ENCODE measurements at regions not wholly inside any gene's neighbourhood (a gene's known extent, or its start where the extent isn't known, plus 50 kb on each side); places are given as distances from the start of the nearest gene placed in this dataset.

DNA sequence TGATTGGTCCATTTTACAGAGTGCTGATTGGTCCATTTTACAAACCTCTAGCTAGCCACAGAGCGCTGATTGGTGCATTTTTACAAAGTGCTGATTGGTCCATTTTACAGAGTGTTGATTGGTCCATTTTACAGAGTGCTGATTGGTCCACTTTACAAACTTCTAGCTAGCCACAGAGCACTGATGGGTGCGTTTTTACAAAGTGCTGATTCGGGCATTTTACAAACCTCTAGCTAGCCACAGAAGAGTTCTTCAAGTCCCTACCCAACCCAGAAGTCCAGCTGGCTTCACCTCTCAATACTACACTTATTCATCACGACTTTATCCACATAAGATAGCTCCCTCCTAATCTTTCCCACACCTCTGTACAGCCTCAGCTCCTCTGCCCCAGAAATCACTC lies 899.8 kb downstream of the TUSC7 start:
- no peaks in the 10 kb centered on the region for H3K9me3 Mint-ChIP-seq
- no peaks in the 10 kb centered on the region for H3K4me1 Mint-ChIP-seq (ENCODE audit: low read depth)
- H3K27me3 Mint-ChIP-seq (ENCODE audit: insufficient read depth) = no peaks in the 10 kb centered on the region
- no peak overlapping the region for H3K4me3 Mint-ChIP-seq
- intact Hi-C loops (cut with micrococcal nuclease) = no loop called here
- no peak overlapping the region for H3K27ac Mint-ChIP-seq
- no peak for DNase-seq (ENCODE audit: low spot score)
- H3K36me3 Mint-ChIP-seq (ENCODE audit: low read depth) = no peaks in the 10 kb centered on the region

DNA sequence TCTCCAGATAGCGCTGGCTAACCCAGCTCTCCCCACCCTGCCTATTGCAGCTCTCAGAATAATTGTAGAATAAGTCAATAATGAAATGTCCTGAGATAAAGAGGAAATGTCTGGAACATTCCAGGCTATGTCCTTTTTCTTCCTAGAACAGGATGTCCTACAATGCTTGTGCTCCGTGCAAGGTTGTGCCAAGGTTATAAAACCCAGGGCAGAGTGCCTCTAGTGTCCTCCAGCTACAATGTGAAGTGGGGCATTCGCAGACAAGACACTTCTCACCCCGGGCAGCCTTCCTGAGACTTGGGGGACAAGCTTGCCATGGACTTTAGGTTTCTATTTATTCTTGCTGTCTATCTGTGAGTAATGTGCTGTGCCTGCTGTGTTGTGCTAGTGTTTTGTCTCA lies 900.6 kb downstream of the TUSC7 start:
- Mint-ChIP-seq H3K27me3 (ENCODE audit: insufficient read depth) (no peaks in the 10 kb centered on the region), H3K9me3 (no peaks in the 10 kb centered on the region), H3K4me1 (ENCODE audit: low read depth) (no peaks in the 10 kb centered on the region), H3K36me3 (ENCODE audit: low read depth) (no peaks in the 10 kb centered on the region), H3K27ac (no peak overlapping the region), H3K4me3 (no peak overlapping the region)
- intact Hi-C loops (cut with micrococcal nuclease) = no loop called here
- no peak for DNase-seq (ENCODE audit: low spot score)

DNA sequence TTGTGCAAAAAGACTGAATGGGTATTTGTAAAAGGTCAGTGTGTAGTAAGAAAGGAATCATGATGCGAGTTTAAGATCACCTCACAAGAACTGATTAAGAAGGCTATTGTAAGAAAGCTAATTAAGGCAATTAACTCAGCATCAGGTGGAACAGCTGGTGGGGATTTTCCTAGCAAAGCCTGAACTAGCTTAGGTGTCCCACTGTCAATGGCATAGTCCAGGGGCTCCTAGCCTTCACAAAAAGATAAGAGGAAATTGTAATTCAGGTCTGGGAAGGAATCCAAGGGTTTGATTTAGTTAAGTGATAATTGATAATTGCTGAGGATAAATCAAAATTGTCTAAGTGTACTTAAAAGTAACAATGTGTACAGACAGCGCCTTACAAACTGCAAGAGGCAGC lies 901.6 kb downstream of the TUSC7 start:
- Mint-ChIP-seq H3K27me3 (ENCODE audit: insufficient read depth) (no peaks in the 10 kb centered on the region), H3K4me3 (no peak overlapping the region), H3K27ac (no peak overlapping the region), H3K9me3 (no peaks in the 10 kb centered on the region), H3K4me1 (ENCODE audit: low read depth) (no peaks in the 10 kb centered on the region), H3K36me3 (ENCODE audit: low read depth) (no peaks in the 10 kb centered on the region)
- no peak for DNase-seq (ENCODE audit: low spot score)
- intact Hi-C loops (cut with micrococcal nuclease) = no loop called here

DNA sequence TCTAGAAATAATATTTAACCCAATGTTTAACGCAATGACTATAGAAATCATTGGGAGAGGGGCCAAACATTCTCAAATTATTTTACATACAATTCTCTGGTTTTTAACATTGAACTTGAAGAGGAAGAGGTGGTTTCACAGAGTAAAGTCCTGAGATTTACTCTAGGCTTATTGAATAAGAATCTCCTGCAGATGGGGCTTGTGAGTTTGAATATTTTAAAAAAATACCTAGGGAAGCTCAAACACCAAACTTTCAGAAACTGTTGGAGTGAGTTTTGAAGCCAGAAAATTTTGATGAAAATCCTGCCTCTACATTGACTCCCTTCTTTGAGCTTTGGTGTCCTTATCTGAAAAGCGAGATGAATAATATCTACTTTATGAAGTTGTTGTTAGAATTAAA lies 906.6 kb downstream of the TUSC7 start:
- H3K36me3 Mint-ChIP-seq (ENCODE audit: low read depth) = no peaks in the 10 kb centered on the region
- no peaks in the 10 kb centered on the region for H3K9me3 Mint-ChIP-seq
- no peak overlapping the region for H3K27ac Mint-ChIP-seq
- H3K4me3 Mint-ChIP-seq = no peak overlapping the region
- DNase-seq (ENCODE audit: low spot score) = no peak
- no peaks in the 10 kb centered on the region for H3K4me1 Mint-ChIP-seq (ENCODE audit: low read depth)
- intact Hi-C loops (cut with micrococcal nuclease) = no loop called here
- no peaks in the 10 kb centered on the region for H3K27me3 Mint-ChIP-seq (ENCODE audit: insufficient read depth)

DNA sequence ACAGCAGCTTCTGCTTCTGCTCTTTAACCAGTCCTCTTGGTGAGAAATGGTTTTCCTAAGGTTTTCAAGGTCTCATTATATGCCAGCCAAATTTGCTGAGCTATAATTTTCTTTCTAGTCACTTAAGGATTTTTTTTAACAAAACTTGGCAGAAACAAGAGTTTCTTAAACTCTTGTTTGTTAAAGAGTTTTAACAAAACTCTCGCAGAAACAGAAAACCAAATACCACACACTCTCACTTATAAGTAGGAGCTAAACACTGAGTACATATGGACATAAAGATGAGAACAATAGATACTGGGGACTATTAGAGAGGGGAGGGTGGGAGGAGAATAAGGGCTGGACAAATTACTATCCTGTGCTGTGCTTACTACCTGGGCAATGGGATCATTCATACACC lies 908.3 kb downstream of the TUSC7 start:
- no peaks in the 10 kb centered on the region for H3K27me3 Mint-ChIP-seq (ENCODE audit: insufficient read depth)
- intact Hi-C loops (cut with micrococcal nuclease) = no loop called here
- DNase-seq (ENCODE audit: low spot score) = no peak
- H3K4me1 Mint-ChIP-seq (ENCODE audit: low read depth) = no peaks in the 10 kb centered on the region
- H3K36me3 Mint-ChIP-seq (ENCODE audit: low read depth) = no peaks in the 10 kb centered on the region
- no peaks in the 10 kb centered on the region for H3K9me3 Mint-ChIP-seq
- H3K27ac Mint-ChIP-seq = no peak overlapping the region
- no peak overlapping the region for H3K4me3 Mint-ChIP-seq

DNA sequence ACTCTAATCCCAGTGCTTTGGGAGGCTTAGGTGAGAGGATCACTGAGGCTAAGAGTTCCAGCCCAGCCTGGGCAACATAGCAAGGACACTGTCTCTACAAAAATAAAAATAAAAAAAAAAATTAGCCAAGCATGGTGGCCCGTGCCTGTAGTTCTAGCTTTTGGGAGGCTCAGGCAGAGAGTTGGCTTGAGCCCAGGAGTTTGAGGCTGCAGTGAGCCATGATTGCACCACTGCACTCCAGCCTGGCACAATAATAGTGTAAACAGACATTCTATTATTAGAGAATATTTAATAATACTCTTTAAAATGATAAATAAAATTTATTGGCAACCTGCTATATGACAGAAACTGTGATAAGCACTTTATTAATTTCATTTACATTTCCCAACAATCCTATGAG lies 908.9 kb downstream of the TUSC7 start:
- no peaks in the 10 kb centered on the region for H3K36me3 Mint-ChIP-seq (ENCODE audit: low read depth)
- no peak overlapping the region for H3K27ac Mint-ChIP-seq
- no peak for DNase-seq (ENCODE audit: low spot score)
- H3K9me3 Mint-ChIP-seq = no peaks in the 10 kb centered on the region
- no peaks in the 10 kb centered on the region for H3K4me1 Mint-ChIP-seq (ENCODE audit: low read depth)
- H3K27me3 Mint-ChIP-seq (ENCODE audit: insufficient read depth) = no peaks in the 10 kb centered on the region
- H3K4me3 Mint-ChIP-seq = no peak overlapping the region
- intact Hi-C loops (cut with micrococcal nuclease) = no loop called here

DNA sequence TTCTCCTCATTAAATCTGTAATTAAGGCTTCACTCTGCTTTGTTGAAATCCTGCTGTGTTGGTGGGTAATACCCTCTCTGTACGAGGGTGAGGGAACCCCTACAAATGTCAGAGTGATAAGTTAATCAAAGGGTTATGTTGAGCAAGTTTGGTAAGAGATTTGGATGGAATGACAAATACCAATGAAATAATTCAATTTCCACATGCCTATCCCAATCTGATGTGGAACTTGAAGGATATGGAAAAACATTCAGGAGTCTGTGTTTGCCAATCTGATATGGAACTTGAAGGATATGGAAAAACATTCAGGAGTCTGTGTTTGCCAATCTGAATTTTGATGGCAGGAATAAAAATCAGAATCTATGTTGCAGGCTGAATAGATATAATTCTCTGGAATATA lies 910.2 kb downstream of the TUSC7 start:
- Mint-ChIP-seq H3K4me1 (ENCODE audit: low read depth) (no peaks in the 10 kb centered on the region), H3K27me3 (ENCODE audit: insufficient read depth) (no peaks in the 10 kb centered on the region), H3K27ac (no peak overlapping the region), H3K9me3 (no peaks in the 10 kb centered on the region), H3K4me3 (no peak overlapping the region), H3K36me3 (ENCODE audit: low read depth) (no peaks in the 10 kb centered on the region)
- DNase-seq (ENCODE audit: low spot score) = no peak
- intact Hi-C loops (cut with micrococcal nuclease) = no loop called here

DNA sequence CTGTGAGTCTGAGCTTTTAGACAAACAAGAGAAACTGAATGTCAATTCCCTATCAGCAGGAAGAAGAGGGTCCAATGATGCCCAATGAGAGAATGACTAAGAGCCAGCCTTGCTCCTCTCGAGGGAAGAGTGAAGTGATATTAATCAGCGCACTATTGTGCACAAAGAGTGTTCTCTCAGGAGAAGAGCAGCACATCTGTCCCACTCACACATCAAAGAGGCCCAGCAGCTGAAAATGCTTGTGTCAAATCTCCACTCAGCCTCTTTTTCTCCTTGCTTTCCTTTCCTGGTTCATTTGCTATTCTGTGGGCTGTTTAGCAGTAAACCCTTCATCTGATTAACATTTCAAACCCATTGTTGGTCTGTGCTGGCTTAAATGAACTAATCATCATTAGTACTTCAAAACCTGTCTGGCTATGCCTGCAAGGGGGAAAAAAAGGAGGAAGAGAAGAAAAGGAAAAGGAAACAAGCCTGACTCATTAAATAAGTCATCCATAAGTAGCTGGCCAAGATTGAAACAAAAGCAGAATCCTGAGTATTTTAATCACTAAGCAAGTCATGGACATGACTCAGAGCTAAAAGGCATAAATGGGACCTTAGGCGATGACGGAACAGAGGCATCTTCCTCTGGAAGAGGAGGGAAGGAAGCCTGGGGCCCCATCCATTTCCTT lies 912.7 kb downstream of the TUSC7 start:
- Mint-ChIP-seq H3K36me3 (ENCODE audit: low read depth) (no peaks in the 10 kb centered on the region), H3K27me3 (ENCODE audit: insufficient read depth) (no peaks in the 10 kb centered on the region), H3K9me3 (no peaks in the 10 kb centered on the region), H3K4me1 (ENCODE audit: low read depth) (no peaks in the 10 kb centered on the region), H3K27ac (no peak overlapping the region), H3K4me3 (no peak overlapping the region)
- intact Hi-C loops (cut with micrococcal nuclease) = no loop called here
- DNase-seq (ENCODE audit: low spot score) = no peak

DNA sequence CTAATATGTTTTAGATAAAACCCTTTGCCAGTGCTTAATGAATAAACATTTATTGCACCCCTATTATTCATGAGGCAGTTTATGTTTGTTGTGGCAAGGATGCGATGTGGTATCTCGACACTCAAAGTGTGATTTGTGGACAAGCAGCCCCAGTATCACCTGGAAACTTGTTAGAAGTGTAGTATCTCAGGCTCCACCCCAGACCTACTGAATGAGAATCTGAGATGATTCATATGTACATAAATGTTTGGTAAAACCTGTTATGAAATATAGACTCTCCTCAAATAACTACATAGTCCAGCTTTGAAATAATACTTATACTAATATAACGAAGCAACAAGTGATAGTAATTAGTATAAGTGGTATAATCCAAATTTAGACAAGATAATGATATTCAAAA lies 914.8 kb downstream of the TUSC7 start:
- Mint-ChIP-seq H3K4me1 (ENCODE audit: low read depth) (no peaks in the 10 kb centered on the region), H3K36me3 (ENCODE audit: low read depth) (no peaks in the 10 kb centered on the region), H3K4me3 (no peak overlapping the region), H3K27me3 (ENCODE audit: insufficient read depth) (no peaks in the 10 kb centered on the region), H3K9me3 (no peaks in the 10 kb centered on the region), H3K27ac (no peak overlapping the region)
- intact Hi-C loops (cut with micrococcal nuclease) = no loop called here
- DNase-seq (ENCODE audit: low spot score) = no peak

DNA sequence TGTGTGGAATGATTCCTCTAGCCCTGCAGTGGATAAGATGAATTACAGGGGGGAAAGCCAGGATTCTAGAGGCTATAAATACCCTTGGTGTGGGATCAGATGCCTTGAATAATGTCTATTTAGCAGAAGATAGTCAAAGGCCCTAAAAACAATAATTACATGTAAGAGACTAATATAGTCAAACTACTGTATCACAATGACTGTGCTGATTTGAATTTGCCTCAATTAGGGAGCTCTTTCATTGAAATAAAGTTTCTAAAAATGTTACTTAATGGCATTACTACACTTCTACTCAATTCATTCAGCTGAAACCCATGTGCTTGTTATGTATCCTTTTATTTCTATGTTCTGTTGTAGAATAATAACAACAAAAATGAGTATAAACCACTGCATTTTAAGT lies 915.6 kb downstream of the TUSC7 start:
- Mint-ChIP-seq H3K36me3 (ENCODE audit: low read depth) (no peaks in the 10 kb centered on the region), H3K4me1 (ENCODE audit: low read depth) (no peaks in the 10 kb centered on the region), H3K4me3 (no peak overlapping the region), H3K27me3 (ENCODE audit: insufficient read depth) (no peaks in the 10 kb centered on the region), H3K9me3 (no peaks in the 10 kb centered on the region), H3K27ac (no peak overlapping the region)
- intact Hi-C loops (cut with micrococcal nuclease) = no loop called here
- no peak for DNase-seq (ENCODE audit: low spot score)

DNA sequence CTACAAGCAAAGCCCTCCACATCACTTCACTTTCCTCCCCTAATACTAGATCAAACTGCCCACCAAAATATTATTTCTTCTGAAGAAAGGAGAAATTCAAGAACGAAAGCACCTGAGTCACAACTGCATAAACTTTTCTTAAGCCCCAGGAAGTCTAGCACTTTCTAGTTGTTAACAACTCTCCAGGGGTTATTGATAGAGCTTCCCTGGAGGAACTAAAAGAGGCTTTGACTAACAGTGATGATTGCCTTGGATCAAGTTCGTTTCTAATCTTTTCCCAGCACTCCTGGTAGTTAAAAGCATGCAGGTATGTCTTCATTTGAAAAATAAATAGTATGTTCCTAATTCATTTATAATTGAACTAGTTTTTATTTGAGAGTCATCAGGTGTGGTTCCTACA lies 917.0 kb downstream of the TUSC7 start:
- Mint-ChIP-seq H3K36me3 (ENCODE audit: low read depth) (no peaks in the 10 kb centered on the region), H3K4me1 (ENCODE audit: low read depth) (no peaks in the 10 kb centered on the region), H3K4me3 (no peak overlapping the region), H3K27ac (no peak overlapping the region), H3K9me3 (no peaks in the 10 kb centered on the region), H3K27me3 (ENCODE audit: insufficient read depth) (no peaks in the 10 kb centered on the region)
- no peak for DNase-seq (ENCODE audit: low spot score)
- intact Hi-C loops (cut with micrococcal nuclease) = no loop called here

DNA sequence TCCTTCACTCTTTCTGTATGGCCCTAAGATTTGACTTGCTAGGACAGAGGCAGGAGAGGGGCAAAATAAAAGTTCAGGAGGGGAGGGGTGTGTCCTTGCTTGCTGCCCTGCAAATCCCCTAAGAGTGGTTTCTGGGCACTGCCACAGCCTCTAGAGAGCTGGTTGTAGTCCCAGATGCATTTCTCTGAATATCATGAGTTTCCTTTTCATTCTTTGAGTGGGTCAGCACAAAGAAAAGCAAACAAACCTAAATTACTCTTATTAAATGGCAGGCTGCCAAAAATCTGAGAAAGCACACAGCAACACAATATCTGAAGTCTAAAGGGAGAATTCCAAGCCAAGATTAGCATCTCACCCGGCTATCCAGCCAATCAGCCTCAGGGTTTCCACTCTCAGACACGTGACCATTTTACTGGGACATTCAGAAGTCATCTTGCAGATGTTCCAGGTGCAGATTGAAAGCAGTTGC lies 919.3 kb downstream of the TUSC7 start:
- no peaks in the 10 kb centered on the region for H3K27me3 Mint-ChIP-seq (ENCODE audit: insufficient read depth)
- no peaks in the 10 kb centered on the region for H3K36me3 Mint-ChIP-seq (ENCODE audit: low read depth)
- no peak for DNase-seq (ENCODE audit: low spot score)
- H3K27ac Mint-ChIP-seq = no peak overlapping the region
- H3K4me3 Mint-ChIP-seq = no peak overlapping the region
- no peaks in the 10 kb centered on the region for H3K4me1 Mint-ChIP-seq (ENCODE audit: low read depth)
- H3K9me3 Mint-ChIP-seq = no peaks in the 10 kb centered on the region
- intact Hi-C loops (cut with micrococcal nuclease) = no loop called here

DNA sequence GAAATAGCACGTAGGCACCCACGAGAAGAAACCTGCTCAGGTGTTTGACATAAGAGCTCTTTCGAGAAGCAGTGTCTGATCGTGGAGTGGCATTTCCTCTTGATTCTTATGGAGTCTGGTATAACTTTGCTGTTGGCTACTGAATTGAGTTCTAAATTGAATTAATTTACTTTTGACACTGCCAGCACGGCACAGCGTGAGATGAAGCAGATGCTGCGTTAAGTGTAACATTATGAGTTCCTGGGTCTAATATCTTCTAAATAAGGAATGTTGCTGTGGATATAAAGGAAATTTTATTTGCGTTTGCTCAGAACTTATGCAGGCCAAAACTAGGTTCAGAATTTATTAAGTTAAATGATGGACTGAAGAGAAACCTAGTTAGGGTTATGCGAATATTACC lies 919.9 kb downstream of the TUSC7 start:
- no peaks in the 10 kb centered on the region for H3K36me3 Mint-ChIP-seq (ENCODE audit: low read depth)
- H3K4me1 Mint-ChIP-seq (ENCODE audit: low read depth) = no peaks in the 10 kb centered on the region
- H3K4me3 Mint-ChIP-seq = no peak overlapping the region
- no peaks in the 10 kb centered on the region for H3K27me3 Mint-ChIP-seq (ENCODE audit: insufficient read depth)
- DNase-seq (ENCODE audit: low spot score) = no peak
- no peak overlapping the region for H3K27ac Mint-ChIP-seq
- no peaks in the 10 kb centered on the region for H3K9me3 Mint-ChIP-seq
- intact Hi-C loops (cut with micrococcal nuclease) = no loop called here

DNA sequence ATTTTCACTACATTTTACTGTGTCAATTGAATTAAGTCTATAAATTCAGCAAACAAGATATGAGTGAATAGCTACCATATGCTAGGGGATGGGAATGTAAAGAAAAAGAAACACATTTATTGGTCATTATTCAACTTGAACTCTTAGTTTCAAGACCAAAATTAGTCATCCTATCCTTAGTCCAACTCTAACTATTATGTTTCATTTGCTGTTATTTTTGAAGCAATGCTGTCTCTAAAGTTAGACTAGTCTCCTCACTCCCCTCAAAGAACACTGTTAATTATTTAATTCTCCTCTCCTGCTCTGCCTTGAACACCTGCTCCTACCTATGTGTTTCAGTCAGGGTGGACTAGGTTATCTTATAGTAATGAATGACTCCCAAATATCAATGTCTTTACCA lies 920.9 kb downstream of the TUSC7 start:
- Mint-ChIP-seq H3K27me3 (ENCODE audit: insufficient read depth) (no peaks in the 10 kb centered on the region), H3K36me3 (ENCODE audit: low read depth) (no peaks in the 10 kb centered on the region)

More for the DNA sequence above, 920.9 kb downstream of the TUSC7 start:
- Mint-ChIP-seq H3K4me1 (ENCODE audit: low read depth) (no peaks in the 10 kb centered on the region), H3K4me3 (no peak overlapping the region), H3K27ac (no peak overlapping the region), H3K9me3 (no peaks in the 10 kb centered on the region)
- intact Hi-C loops (cut with micrococcal nuclease) = no loop called here
- no peak for DNase-seq (ENCODE audit: low spot score)
